ENCODE measurements at regions not wholly inside any gene's neighbourhood (a gene's known extent, or its start where the extent isn't known, plus 50 kb on each side); places are given as distances from the start of the nearest gene placed in this dataset.
A peak's percentile ranks its signal among the peaks of the same experiment; 100 is the strongest.
"Not testable (repeated sequence)": the region's sequence is repeated elsewhere in the genome, so short reads cannot be mapped to it uniquely, and the experiment has no call there.

DNA sequence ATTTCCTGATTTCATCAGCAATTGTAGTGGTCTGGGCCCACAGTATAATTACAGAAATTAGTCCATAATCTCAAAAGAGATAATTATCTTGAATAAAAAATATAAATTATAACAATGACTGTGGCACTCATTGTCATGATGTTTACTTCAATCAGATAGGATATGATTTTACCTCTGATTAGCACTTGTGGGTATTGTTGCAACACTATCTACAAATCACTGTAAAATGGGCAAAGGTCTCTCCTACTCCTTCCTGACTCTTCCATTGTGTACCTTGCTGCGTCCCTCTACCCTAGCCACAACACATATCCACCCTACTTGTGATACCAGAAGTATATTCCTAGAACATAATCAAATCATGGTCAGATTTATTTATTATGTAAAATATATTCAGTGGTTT is 200.9 kb upstream of the TRIB2 start:
- DNase-seq = no peak

DNA sequence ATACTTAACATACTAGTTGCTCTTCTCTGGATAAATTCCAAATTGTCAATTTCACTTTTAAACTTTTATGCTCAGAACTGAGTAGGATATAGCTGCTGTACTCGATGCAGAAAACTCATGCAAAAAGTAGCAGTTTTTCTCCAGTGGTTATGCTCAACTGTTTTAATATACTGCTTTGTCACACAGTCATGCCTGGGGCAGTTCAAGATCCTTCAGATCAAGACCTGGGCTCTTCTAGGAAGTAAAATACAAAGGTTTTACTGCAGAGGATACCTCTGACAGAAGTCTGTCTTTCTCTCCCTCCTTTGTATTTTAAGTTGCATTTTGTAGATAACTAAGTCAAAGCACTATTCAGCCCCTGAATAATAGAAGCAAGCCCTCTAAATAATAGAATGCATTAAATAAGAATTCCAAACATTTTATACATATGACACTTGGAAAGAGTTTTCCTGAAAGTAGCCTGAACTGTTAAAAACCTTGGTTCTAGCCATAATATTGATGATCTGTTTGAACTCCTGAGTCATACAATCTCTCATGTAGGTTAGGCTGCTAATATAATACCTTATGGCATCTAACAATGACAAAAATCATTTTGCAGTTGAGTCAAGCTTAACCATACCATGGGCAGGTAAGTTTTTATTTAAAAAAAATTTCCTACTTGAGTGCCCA is 183.3 kb upstream of the TRIB2 start:
- no peak for DNase-seq

DNA sequence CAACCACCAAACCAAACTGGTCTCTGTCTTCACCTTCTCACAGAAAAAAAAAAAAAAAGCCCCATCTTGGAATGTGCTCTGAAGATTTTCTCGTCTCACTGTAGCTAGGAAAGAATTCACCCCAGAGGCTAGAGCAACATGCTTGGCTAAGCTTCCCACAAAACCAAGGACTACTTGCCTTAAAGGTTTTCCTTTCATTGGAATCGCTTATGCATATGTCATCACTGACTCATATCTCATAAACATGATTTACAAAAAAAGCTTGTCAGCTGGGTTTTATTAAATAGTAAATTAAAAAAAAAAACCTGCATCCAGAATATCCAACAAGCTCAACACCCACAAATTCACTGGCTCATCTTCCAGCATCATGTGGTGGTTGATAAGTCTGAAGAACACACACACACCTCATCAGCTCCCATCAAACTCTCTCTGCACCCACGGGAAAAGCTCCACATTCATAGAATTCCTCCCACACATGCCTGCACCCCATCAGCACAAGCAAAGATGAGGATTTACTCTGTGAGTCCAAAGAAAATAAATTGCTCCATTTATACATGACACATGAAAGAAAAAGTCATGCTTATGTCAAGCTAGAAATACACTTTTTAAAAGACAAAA is 182.0 kb upstream of the TRIB2 start:
- no peak for DNase-seq

DNA sequence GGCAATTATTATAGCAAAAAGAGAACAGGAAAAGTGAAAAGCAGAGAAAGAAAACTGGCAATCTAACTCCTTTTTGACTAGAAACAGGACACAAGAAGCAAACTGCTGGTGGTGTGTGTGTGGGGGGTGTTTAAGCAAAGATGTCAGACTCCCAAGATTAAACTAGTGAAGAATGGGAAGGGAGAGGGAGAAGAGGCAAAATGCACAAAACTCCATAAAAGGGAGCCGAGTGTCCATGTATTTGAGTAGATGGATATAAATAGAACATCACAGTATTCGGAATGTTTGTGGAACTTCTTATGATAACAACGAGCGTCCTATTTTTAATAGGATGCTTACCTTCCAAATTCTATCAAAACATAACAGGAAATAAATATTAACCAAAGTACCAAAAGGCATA is 179.8 kb upstream of the TRIB2 start:
- DNase-seq = no peak

DNA sequence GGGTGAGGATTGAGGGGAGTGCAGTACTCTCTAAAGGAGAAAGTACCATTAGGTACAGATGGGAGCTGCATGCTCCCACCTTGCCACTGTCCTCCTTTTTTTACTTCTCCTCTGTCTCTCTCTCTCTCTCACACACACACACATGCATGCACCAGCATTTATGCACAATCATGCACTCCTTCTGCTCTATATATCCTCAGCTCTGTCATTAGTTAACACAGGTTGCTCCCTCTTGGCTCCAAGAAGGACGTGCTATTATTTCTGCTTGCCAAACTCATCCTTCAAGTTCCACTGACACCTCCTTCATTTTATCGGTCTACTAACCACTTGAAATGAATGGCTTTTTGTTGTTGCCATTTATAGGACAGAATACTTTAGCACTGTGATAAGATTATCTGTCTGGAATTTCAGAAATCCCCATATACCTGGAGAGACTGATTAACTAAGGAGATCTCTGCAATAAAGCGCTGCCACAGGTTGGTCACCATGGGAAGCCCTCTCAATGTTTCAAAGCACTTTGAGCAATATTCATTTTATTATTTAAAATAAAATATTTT is 178.5 kb upstream of the TRIB2 start:
- no peak for DNase-seq

DNA sequence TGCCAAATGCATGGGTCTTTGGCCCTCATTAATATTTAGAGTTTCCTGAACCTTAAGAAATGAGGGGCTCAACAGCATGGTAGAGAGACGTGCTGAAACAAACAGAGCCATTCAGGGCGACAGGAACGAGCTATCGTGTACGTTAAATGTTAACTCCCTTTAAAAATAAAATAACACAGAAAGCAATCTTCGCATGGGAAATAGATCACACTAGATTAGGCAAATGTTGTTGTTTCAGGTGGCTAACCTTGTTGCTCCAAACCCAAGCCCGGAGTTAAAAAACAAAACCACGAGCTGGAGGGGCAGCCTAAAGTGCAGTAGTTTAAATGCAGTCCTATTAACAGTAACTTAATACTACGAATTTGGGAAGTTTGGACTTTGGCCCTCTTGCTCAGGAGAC is 177.4 kb upstream of the TRIB2 start:
- no peak for DNase-seq

DNA sequence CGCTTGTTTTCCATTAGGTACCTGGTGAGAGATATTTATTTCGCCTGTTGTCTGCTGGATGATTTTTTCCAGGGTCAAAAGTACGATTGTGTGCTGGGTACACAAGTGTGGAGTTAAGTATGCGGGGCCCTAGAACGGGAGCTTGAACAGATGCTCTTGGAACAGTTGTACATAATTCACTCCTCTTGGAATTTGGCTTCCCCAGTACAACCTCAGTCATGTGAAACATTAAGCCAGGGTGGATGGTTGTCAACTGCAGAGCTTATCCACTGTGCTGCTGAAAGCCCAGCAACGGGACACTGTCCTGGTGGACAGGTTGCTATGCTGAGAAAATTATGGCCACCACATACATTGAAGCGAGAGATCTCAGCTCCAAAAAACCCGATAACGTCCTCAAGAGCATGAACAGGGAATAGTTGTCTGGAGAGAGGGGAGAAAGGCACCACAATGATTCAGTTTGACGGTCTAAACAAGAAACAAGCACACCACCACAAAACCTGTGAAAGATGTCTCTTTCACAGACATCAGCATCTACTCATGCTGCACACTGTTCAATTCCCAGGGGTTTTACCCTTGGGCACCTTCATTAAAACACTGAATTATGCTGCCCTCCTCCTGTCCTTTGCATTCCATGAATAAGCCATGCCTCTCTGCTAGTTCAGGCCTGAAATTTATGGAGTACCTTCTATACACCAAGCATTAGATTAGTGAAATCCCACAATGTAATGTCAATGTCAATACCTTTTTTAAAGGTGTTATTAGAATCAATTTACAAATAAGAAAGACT is 176.8 kb upstream of the TRIB2 start:
- DNase-seq = no peak

DNA sequence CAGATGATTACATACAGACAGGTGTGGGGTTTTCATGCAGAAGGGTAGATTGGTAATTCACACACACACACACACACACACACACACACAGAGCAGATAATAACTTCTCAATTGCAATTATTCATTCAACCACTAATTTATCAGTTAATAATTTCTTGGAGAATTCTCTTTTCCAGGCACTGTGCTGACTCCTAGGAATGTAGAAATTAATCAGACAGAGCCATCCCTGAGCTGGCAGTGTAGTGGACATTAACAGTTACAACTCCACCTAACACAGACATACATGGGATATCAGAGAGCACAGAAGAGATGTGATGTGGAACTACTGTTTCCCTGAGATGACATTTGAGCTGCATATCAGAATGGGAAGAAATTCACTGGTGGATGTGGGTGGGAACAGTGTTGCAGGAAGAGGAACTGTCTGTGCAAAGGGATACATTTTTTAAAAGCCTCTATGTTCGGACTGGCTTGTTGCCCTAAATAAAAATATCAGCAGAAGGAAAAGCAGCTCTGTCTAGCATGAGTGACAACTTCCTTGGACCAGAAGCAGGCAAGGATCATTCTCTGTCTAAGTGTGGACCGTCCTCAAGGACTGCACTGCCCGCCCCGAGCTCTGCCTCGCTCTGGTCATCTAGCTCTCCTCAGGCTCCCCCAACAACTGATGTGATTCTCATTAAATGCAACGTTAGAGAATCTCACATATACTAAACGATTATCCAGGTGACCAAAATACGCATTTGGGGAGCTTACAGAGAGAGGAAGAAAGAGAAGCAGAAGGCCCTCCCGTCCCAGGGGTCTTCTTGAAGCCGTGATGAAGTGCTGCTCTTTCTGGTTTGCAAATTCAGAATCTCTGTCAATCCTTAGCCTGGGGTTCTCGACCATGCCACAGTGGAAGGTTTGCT is 173.4 kb upstream of the TRIB2 start:
- DNase-seq = no peak

DNA sequence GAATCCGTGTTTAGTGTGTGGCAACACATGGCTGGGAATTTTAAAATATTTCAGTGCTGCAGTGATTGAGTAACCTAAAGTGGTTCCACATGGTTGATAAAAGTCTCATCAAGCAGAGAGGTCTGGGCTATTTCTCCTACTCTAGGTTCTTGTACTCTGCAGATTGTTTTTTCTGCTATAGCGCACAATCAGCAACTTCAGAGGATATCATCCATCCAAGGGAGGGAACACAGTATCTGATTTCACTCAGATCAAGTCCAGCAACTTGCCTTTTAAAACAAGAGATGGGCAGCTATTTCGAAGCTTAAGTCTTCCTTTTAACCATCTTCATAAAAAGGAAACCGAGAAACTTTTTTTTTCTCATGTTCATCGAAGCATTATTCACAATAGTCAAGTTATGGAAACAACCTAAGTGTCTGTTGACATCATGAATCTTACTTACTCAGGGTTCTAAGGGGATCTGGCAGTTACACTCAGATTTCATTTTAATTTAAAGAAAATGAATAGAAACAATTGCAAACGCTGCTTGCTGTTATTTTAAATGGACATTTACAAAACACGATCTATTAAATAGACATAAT is 172.7 kb upstream of the TRIB2 start:
- DNase-seq = peak; percentile 80

DNA sequence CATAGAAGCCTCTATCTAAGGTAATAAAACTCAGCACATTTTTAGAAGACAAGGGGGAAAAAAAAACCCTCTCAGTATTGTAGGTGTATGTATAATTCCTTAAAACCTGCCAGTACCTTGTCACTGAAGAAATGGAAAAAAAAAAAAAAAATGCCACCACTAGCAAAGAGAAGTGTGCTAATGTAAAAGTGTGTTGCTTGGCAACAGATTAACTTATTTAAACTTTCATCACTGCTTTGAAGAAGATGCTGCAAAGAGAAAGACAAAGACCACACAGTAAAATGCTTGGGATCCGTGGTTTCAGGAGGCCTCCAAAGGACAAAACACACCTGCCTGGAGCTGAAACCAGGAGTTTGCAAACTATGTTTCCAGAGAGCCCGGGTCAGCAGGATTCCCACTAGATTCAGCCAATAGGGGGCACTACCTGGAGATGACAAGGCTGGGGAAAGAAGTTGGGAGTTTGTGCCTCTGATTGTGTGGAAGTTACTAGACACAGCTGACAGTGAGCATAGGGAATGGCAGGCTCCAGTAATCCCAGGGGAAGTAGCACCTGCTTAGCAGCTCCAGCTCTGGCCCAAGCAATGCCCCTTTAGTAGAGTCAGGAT is 169.1 kb upstream of the TRIB2 start:
- no peak for DNase-seq

DNA sequence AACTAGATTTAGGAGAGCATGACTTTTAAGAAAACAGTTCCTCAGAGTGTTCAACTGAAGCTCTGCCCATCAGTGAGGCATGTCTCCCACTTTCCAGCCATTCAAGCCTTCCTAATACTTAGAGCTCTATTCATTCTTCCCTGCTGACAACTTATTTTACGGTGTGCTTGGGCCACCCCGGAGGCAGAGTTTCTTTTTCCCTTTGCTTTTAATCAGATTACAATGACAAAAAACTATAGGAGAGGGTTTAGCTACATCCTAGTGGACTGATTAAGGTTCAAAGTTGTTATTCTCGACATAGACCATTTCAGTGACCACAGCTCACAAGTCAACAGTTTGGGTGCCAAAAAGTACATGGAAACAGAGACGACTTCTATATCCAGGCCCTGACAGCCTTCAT is 167.8 kb upstream of the TRIB2 start:
- DNase-seq = no peak

DNA sequence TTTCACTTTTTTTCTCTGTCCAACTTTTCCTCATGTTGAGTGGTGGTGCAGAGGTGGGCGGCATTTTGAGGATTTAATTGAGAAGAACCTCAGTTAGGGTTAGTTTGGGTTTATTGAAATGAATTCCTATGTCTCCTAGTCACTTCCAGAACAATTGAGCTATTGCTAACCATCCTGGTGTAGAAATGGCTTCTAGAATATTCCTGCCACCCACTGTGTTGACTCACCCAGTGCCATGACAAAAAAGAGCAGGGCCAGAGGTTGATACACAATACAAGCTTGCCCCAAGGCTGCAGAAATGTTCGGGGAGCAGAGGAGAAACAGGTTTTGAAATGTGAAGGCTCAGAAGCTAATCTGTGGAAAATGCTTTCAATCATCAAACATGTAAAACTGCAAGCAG is 167.1 kb upstream of the TRIB2 start:
- DNase-seq = no peak

DNA sequence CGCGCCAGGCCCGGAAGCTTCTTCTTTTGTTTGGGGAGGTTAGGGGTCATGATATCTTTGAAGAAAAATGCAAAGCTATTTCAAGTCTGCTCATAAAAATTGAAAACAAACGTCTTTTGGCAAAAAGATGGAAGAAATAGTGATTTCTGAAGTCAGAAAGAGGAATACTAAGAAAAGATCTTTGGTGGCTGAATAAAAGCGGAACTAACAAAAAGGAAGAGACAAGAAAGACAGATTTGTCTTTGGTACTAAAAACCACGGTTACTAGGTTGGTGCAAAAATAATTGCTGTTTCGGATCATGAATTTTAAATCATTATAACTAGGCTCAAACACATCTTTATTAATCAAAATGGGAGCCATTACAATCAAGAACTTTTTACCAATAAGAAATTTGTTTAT is 164.6 kb upstream of the TRIB2 start:
- no peak for DNase-seq

DNA sequence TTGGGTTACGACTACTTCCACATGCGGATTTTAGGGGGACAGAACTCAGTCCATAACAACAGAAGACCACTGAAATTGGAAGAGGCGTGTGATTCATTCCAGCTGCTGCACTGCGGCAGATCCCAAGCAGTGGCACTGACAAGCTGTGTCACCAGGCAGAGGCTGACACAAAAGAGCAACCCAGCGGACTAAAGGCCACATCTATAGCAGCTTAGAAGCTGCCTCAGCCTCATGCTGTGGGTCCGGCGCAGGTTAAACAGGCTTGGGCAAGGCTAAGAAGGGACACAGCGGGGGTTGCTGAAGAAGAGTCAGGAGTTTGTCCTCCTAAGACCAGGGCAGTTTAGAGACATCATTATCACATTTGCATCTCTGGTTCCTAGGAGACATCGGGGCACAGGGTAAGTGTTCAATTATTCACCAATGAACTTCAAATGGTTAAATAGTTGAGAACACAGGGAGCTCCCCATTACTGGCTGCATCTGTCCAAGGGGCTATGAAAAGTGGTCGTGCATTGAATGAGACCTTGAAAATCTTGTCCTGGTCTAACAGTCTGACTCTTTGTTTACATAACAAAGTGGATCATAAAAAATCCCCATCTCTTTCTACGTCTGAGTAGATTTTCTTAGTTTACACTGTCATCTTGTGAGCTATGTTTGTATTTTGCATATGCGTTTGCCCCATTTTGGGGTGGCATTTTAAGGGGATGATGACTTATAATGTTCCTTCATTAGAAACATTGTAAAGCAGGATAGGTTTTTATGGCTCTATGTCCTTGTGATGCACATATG is 162.3 kb upstream of the TRIB2 start:
- DNase-seq = no peak

DNA sequence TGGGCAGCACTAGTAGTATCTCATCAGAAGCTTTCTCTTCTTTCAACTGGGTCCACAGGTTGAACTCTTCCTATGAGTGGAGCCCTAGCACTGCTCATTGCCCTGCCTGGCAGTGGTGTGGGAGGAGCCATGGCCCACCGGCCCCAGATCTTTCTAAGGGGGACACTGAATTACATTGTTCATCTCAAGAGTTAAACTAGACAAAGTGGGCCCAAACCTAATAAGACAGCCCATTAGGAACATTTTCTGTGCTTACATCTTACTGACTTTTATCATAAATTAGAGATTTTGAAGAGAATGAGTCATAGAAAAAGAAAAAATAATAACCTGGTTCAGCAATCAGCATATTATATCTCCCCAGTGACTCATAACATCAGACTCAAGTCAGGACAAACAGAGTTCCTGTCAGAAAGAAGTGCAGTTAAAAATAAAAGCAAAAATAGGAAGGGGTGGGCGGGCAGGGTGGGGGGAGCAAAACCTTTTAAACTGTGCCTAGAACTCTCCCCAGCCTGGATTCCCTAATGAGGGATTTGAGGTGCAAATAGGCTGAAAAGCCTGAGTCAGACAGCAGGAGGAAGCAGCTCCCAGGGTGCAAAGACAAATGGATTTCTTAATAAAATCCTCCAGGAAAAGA is 161.6 kb upstream of the TRIB2 start:
- no peak for DNase-seq

DNA sequence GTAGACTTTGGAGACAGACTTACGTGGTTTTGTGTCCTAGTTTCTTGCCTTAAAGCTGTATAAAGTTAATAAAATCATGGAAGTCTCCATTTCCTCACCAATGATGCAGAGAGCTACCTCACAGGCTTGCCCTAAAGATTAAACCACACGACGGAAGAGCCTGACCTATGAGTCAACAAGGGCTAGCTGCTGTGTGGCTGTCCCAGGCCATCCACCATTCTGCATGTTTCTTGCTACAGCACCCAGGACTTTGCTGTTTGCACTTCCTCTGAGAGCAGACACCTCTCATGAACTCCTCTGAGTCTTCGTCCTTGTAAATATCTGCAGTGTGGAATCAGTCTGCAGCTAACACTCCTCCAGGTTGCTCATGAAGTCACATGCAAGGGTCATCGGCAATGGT is 160.0 kb upstream of the TRIB2 start:
- DNase-seq = no peak

DNA sequence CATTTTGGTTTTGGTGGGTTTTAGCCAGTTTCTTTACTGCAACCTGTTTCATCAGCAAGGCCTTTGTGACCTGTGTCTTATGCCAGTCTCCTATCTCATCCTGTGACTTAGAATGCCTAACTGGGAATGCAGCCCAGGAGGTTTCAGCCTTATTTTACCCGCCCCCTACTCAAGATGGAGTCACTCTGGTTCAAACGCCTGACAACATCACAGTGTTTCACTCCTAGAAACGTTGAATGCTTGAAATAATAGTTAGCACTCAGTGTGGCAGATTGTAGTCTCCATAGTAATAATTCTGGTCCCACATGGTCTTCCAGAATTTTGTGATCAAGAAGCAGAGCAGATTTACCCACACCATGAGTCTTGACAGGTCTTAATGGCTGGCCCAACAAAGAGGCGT is 159.0 kb upstream of the TRIB2 start:
- DNase-seq = no peak

DNA sequence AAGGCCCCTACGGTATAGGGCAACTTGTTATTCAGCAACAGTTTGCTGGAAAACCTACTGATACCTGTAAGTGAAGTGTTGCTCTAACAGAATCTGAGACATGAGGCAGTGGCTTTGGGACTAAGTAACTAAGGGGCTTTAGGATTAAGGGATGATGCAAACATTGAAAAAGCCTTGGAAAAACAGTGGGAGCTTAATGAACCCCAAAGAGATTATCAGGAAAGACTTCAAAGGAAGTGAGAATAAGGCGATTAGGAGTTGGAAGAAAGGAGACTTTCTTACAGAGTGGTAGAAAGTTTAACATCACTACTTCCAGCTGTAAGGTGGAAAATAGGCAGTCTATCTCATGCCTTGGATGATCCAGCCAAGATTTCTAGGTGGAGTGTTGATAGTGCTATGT is 158.2 kb upstream of the TRIB2 start:
- DNase-seq = no peak

DNA sequence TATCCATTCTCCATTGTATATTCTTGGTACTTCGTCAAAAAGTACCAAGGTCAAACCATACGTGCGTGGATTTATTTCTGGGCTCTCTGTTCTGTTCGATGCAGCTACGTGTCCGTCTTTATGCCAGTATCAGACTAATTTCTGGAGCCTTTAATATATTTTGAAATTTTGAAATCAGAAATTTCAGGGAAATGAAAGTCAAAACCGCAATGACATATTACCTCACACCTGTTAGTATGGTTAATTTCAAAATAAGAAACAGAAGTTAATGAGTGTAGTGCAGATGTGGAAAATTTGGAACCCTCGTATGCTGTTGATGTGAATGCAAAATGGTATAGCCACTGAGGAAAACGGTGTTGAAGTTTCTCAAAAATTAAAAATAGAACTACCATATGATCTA is 156.1 kb upstream of the TRIB2 start:
- DNase-seq = no peak

DNA sequence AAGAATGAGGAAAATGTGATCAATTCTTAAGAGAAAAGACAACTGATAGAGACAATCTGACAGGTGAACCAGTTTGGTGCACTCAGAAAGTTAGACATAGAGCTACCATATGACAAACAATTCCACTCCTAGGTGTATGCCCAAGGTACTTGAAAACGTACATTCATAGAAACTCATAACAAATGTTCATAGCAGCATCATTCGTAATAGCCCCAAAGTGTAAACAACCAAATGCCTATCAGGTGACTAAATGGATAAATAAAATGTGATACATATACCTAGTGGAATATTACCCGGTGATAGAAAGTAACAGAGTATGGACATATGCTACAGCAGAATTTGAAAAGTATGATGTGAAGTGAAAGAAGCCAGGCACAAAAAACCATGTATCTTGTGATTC is 149.3 kb upstream of the TRIB2 start:
- no peak for DNase-seq

DNA sequence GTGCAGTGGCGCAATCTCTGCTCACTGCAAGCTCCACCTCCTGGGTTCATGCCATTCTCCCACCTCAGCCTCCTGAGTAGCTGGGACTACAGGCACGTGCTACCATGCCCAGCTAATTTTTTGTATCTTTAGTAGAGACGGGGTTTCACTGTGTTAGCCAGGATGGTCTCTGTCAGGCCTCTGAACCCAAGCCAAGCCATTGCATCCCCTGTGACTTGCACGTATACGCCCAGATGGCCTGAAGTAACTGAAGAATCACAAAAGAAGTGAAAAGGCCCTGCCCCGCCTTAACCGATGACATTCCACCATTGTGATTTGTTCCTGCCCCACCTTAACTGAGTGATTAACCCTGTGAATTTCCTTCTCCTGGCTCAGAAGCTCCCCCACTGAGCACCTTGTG is 147.2 kb upstream of the TRIB2 start:
- DNase-seq = not testable (repeated sequence)

All from DMS79 treated with DMSO at 0.1 percent for 48 hours (cell line).